ENCODE measurements at regions not wholly inside any gene's neighbourhood (a gene's known extent, or its start where the extent isn't known, plus 50 kb on each side); places are given as distances from the start of the nearest gene placed in this dataset.

DNA sequence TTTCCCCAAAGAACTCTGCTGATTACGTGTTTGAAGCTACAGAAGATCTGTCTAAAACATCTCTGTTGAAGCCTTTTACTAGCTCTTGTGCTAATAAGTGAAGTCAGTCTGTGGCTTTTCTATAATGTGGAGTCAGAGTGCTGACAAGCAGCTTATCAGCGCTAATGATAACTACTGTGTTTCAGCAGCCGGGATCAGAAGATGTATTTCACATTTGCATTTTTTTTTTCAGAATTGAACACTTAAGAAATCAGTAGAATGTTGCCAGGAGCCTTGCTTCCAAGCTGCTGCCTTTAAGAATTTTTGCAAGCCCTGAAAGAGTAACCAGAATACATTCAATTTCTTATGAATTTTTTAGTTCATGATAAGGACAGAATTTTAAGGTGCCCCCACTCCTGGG, 519.4 kb upstream of the NR5A2 start:
- TF ChIP-seq EP300 (IDR thresholded peaks at IDR 0.05) (no peak), POLR2A (IDR thresholded peaks at IDR 0.05) (no peak), POLR2AphosphoS5 (IDR thresholded peaks at IDR 0.05) (no peak)
- TF ChIP-seq, protein P1, sequence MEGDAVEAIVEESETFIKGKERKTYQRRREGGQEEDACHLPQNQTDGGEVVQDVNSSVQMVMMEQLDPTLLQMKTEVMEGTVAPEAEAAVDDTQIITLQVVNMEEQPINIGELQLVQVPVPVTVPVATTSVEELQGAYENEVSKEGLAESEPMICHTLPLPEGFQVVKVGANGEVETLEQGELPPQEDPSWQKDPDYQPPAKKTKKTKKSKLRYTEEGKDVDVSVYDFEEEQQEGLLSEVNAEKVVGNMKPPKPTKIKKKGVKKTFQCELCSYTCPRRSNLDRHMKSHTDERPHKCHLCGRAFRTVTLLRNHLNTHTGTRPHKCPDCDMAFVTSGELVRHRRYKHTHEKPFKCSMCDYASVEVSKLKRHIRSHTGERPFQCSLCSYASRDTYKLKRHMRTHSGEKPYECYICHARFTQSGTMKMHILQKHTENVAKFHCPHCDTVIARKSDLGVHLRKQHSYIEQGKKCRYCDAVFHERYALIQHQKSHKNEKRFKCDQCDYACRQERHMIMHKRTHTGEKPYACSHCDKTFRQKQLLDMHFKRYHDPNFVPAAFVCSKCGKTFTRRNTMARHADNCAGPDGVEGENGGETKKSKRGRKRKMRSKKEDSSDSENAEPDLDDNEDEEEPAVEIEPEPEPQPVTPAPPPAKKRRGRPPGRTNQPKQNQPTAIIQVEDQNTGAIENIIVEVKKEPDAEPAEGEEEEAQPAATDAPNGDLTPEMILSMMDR (IDR thresholded peaks at IDR 0.05): no peak
- no peak for DNase-seq (ENCODE audit: low spot score in 2 of 2)
- Histone ChIP-seq H3K4me1 (no peaks in the 10 kb centered on the region), H3K36me3 (no peaks in the 10 kb centered on the region), H3K27ac (no peak overlapping the region), H3K9me3 (no peaks in the 10 kb centered on the region), H3K4me3 (no peak overlapping the region), H3K27me3 (no peaks in the 10 kb centered on the region)
- WGBS: 76% methylated on average over 3 of the region's 3 CpGs

GRCh38 chr1:199508653-199509052, 518.9 kb upstream of the NR5A2 start:
- WGBS: 73% methylated on average over 2 of the region's 2 CpGs
- no peak for TF ChIP-seq POLR2A (IDR thresholded peaks at IDR 0.05)

GRCh38 chr1:199509456-199509855, 518.1 kb upstream of the NR5A2 start:
- no peak overlapping the region for H3K27ac ChIP-seq
- no peaks in the 10 kb centered on the region for H3K36me3 ChIP-seq
- H3K4me3 ChIP-seq: no peak overlapping the region
- no peaks in the 10 kb centered on the region for H3K9me3 ChIP-seq
- H3K4me1 ChIP-seq: no peaks in the 10 kb centered on the region
- no peak for DNase-seq (ENCODE audit: low spot score in 2 of 2)
- WGBS: 95% methylated on average over 2 of the region's 2 CpGs
- no peaks in the 10 kb centered on the region for H3K27me3 ChIP-seq
- no peak for TF ChIP-seq POLR2A (IDR thresholded peaks at IDR 0.05)
- TF ChIP-seq EP300 (IDR thresholded peaks at IDR 0.05): no peak
- TF ChIP-seq, protein P1 (IDR thresholded peaks at IDR 0.05): no peak
- no peak for TF ChIP-seq POLR2AphosphoS5 (IDR thresholded peaks at IDR 0.05)

More at GRCh38 chr1:199508653-199509052, 518.9 kb upstream of the NR5A2 start:
- H3K4me1 ChIP-seq: no peaks in the 10 kb centered on the region
- H3K36me3 ChIP-seq: no peaks in the 10 kb centered on the region
- H3K27ac ChIP-seq: no peak overlapping the region
- H3K9me3 ChIP-seq: no peaks in the 10 kb centered on the region
- no peaks in the 10 kb centered on the region for H3K27me3 ChIP-seq
- H3K4me3 ChIP-seq: no peak overlapping the region
- no peak for DNase-seq (ENCODE audit: low spot score in 2 of 2)

DNA sequence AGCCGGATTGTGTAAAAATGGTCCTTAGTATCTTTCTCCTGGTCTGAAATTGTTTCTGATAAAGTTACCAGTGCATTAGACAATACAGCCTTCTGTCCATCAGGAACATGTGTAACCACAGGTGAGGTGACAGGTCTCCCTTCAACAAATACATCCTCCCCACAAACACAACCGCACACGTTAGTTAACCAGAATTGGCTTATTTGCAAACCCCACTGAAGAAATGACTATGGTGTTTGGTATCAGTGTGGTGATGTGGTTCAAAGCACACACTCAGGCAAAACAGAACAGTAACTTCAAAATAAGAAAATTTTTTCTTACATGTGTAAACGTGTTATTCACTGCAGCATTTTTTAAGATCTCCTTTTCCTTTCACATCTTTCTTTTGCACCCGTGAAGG, 517.2 kb upstream of the NR5A2 start:
- WGBS: 86% methylated on average over 5 of the region's 5 CpGs

GRCh38 chr1:199512037-199512710, 515.3 kb upstream of the NR5A2 start:
- 42% methylated on average over 6 of the region's 6 CpGs for WGBS
- H3K4me3 ChIP-seq: no peak overlapping the region

More for the DNA sequence above, 517.2 kb upstream of the NR5A2 start:
- Histone ChIP-seq H3K36me3 (no peaks in the 10 kb centered on the region), H3K9me3 (no peaks in the 10 kb centered on the region), H3K27me3 (no peaks in the 10 kb centered on the region), H3K4me3 (no peak overlapping the region), H3K27ac (no peak overlapping the region), H3K4me1 (no peaks in the 10 kb centered on the region)
- no peak for TF ChIP-seq EP300 (IDR thresholded peaks at IDR 0.05)
- TF ChIP-seq POLR2A (IDR thresholded peaks at IDR 0.05): no peak
- TF ChIP-seq, protein P1 (IDR thresholded peaks at IDR 0.05): no peak
- TF ChIP-seq POLR2AphosphoS5 (IDR thresholded peaks at IDR 0.05): no peak
- no peak for DNase-seq (ENCODE audit: low spot score in 2 of 2)

More at GRCh38 chr1:199512037-199512710, 515.3 kb upstream of the NR5A2 start:
- Histone ChIP-seq H3K9me3 (no peaks in the 10 kb centered on the region), H3K36me3 (no peaks in the 10 kb centered on the region), H3K4me1 (no peaks in the 10 kb centered on the region), H3K27ac (no peak overlapping the region), H3K27me3 (no peaks in the 10 kb centered on the region)
- DNase-seq (ENCODE audit: low spot score in 2 of 2): no peak
- TF ChIP-seq POLR2AphosphoS5 (IDR thresholded peaks at IDR 0.05) (no peak), POLR2A (IDR thresholded peaks at IDR 0.05) (no peak), EP300 (IDR thresholded peaks at IDR 0.05) (no peak)
- TF ChIP-seq, protein P1 (IDR thresholded peaks at IDR 0.05): no peak

Data from suprapubic skin (tissue), 4 donors.